OCI-LY1 (cell line): ENCODE measurements at regions not wholly inside any gene's neighbourhood (a gene's known extent, or its start where the extent isn't known, plus 50 kb on each side); places are given as distances from the start of the nearest gene placed in this dataset.

Experiments
- H2AFZ ChIP-seq: fragments of 200-600 bp; sonication (generic), shearing (Covaris generic); 2 replicates; pipeline ENCODE4 v1.6.0; 2014; ENCODE audit warnings: antibody characterized with exemption, mild to moderate bottlenecking, low read length
- H3F3A ChIP-seq: fragments of 200-600 bp; sonication (generic), shearing (Covaris generic); 2 replicates; pipeline ENCODE4 v1.6.0; 2014; ENCODE audit warnings: mild to moderate bottlenecking, antibody characterized with exemption, low read length, moderate library complexity; ENCODE audit not compliant: insufficient read depth
- H3K27ac ChIP-seq: fragments of 200-600 bp; sonication (generic); 2 replicates; pipeline ENCODE4 v1.5.1; 2014; ENCODE audit warnings: low read length, mixed run types, mild to moderate bottlenecking, low read depth; ENCODE audit not compliant: poor library complexity, severe bottlenecking
- H3K27me3 ChIP-seq: fragments of 200-600 bp; sonication (generic); 2 replicates; pipeline ENCODE4 v1.6.0; 2014; ENCODE audit warnings: antibody characterized with exemption, mild to moderate bottlenecking, low read length, moderate library complexity; ENCODE audit not compliant: insufficient read depth
- H3K36me3 ChIP-seq: fragments of 200-600 bp; sonication (generic); 2 replicates; pipeline ENCODE4 v1.6.1; 2014; ENCODE audit warnings: mild to moderate bottlenecking, antibody characterized with exemption, low read length, moderate library complexity, mixed read lengths; ENCODE audit not compliant: insufficient read depth
- H3K4me1 ChIP-seq: fragments of 200-600 bp; sonication (generic); 2 replicates; pipeline ENCODE4 v1.5.1; 2014; ENCODE audit warnings: mild to moderate bottlenecking, low read length, moderate library complexity; ENCODE audit not compliant: insufficient read depth, severe bottlenecking
- H3K4me2 ChIP-seq: fragments of 200-600 bp; sonication (generic), shearing (Covaris generic); 2 replicates; pipeline ENCODE4 v1.6.1; 2014; ENCODE audit warnings: low read length
- H3K4me3 ChIP-seq: fragments of 200-600 bp; sonication (generic); 2 replicates; pipeline ENCODE4 v1.5.1; 2014; ENCODE audit warnings: low read length, low read depth, mild to moderate bottlenecking, mixed read lengths; ENCODE audit not compliant: poor library complexity, severe bottlenecking
- H3K79me2 ChIP-seq: fragments of 200-600 bp; shearing (Covaris generic); 2 replicates; pipeline ENCODE4 v1.6.1; 2016; ENCODE audit warnings: mixed run types, low read length, mixed read lengths; ENCODE audit not compliant: insufficient read depth
- H3K9ac ChIP-seq: fragments of 200-600 bp; sonication (generic), shearing (Covaris generic); 2 replicates; pipeline ENCODE4 v1.6.1; 2014; ENCODE audit warnings: mild to moderate bottlenecking, low read length, mixed read lengths
- H3K9me2 ChIP-seq: fragments of 200-600 bp; sonication (generic), shearing (Covaris generic); 2 replicates; pipeline ENCODE4 v1.6.1; 2014; ENCODE audit warnings: low read depth, mild to moderate bottlenecking, low read length, mixed read lengths
- H3K9me3 ChIP-seq: fragments of 200-600 bp; shearing (Covaris generic); 2 replicates; pipeline ENCODE4 v1.6.1; 2014; ENCODE audit warnings: low read length, mixed read lengths
- H4K20me1 ChIP-seq: fragments of 200-600 bp; sonication (generic), shearing (Covaris generic); 2 replicates; pipeline ENCODE4 v1.6.0; 2016; ENCODE audit warnings: mild to moderate bottlenecking, low read length; ENCODE audit not compliant: insufficient read depth
- EZH2 ChIP-seq: fragments of 200-600 bp; sonication (generic), shearing (Covaris generic); IDR thresholded peaks from 2 replicates; pipeline ENCODE4 v1.8.0; 2017; ENCODE audit warnings: borderline replicate concordance, mixed run types, mild to moderate bottlenecking, antibody characterized with exemption, low read length, moderate library complexity, mixed read lengths
- TF ChIP-seq, protein P1 (sequence below): fragments of 200-600 bp; sonication (generic), shearing (Covaris generic); IDR thresholded peaks from 2 replicates; pipeline ENCODE4 v1.5.1; 2017; ENCODE audit warnings: mild to moderate bottlenecking, antibody characterized with exemption, low read length, moderate library complexity, mixed read lengths

DNA sequence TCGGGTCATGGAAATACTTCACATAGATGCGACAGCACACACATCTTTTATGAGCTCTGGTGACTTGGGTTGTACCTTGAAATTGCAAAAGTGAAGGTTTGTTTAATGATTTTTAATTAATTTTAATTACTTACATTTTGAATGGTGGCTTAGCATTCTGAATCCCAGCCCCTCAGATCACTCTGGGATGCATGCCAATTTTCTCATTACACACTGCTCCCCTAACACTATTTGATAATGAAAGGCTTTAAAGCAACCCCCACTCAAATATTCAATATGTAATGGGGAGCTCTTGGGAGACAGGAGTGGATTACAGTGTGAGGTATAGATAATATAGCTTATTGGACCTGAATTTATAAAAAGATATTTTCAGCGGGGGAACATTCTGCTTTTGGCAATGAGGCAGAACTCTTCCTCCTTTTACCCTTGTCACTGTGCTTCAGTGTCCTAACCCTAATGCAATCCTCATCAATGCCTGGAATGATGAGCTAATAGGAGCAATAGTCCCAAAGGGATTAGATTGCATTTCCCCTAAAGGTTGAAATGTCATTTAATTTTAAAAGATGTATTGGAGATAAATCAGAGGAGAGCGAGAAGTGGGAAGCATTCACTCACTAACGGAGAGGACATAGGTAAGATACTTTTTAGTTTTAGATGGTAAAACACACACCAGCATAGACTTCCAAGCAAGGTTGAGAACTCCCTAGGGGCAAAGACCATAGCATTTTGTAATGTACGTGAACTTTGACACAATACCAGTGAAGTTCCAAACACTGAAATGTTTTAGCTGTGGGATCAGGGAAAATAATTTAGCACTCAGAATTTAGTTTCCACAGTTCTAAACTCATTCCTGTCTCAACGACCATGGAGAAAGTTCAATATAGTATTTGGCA, 384.1 kb upstream of the PLXNA2 start:
- Histone ChIP-seq H3K9ac (no peak overlapping the region), H3K27ac (no peak overlapping the region), H4K20me1 (no peaks in the 10 kb centered on the region), H3K4me1 (no peaks in the 10 kb centered on the region), H3K4me3 (no peak overlapping the region), H3K4me2 (no peak overlapping the region), H3K9me3 (no peaks in the 10 kb centered on the region), H3K9me2 (no peaks in the 10 kb centered on the region), H2AFZ (no peak overlapping the region), H3K79me2 (no peaks in the 10 kb centered on the region), H3F3A (no peaks in the 10 kb centered on the region), H3K36me3 (no peaks in the 10 kb centered on the region), H3K27me3 (no peaks in the 10 kb centered on the region)
- TF ChIP-seq EZH2 = no peak
- TF ChIP-seq, protein P1, sequence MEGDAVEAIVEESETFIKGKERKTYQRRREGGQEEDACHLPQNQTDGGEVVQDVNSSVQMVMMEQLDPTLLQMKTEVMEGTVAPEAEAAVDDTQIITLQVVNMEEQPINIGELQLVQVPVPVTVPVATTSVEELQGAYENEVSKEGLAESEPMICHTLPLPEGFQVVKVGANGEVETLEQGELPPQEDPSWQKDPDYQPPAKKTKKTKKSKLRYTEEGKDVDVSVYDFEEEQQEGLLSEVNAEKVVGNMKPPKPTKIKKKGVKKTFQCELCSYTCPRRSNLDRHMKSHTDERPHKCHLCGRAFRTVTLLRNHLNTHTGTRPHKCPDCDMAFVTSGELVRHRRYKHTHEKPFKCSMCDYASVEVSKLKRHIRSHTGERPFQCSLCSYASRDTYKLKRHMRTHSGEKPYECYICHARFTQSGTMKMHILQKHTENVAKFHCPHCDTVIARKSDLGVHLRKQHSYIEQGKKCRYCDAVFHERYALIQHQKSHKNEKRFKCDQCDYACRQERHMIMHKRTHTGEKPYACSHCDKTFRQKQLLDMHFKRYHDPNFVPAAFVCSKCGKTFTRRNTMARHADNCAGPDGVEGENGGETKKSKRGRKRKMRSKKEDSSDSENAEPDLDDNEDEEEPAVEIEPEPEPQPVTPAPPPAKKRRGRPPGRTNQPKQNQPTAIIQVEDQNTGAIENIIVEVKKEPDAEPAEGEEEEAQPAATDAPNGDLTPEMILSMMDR = no peak

DNA sequence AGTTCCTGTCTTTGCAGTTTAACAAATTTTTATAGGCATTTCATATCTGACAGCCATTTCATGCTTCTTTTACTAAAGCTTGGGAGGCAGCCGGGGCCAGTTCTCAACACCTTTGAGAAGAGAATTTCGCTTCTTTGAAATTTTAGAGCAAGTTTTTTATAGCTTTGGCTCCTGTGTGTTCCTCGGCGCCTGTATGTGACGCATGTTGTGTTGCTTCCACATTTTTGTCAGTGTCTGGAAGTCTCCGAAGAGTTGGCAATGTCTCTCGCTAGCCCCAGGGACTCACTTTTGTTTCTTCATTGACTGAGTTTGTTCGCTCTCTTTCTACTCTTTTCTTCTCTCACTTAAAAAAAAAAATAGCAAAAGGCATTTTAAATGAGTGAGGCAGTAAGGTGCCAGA, 386.9 kb upstream of the PLXNA2 start:
- H3F3A ChIP-seq = no peaks in the 10 kb centered on the region
- H3K4me1 ChIP-seq = no peaks in the 10 kb centered on the region
- no peak overlapping the region for H3K4me3 ChIP-seq
- TF ChIP-seq, protein P1 = no peak
- no peak for TF ChIP-seq EZH2
- H3K4me2 ChIP-seq = no peak overlapping the region
- H3K9me3 ChIP-seq = no peaks in the 10 kb centered on the region
- no peak overlapping the region for H2AFZ ChIP-seq
- no peak overlapping the region for H3K9ac ChIP-seq
- no peak overlapping the region for H3K27ac ChIP-seq
- H4K20me1 ChIP-seq = no peaks in the 10 kb centered on the region
- H3K36me3 ChIP-seq = no peaks in the 10 kb centered on the region
- H3K79me2 ChIP-seq = no peaks in the 10 kb centered on the region
- no peaks in the 10 kb centered on the region for H3K9me2 ChIP-seq
- no peaks in the 10 kb centered on the region for H3K27me3 ChIP-seq

DNA sequence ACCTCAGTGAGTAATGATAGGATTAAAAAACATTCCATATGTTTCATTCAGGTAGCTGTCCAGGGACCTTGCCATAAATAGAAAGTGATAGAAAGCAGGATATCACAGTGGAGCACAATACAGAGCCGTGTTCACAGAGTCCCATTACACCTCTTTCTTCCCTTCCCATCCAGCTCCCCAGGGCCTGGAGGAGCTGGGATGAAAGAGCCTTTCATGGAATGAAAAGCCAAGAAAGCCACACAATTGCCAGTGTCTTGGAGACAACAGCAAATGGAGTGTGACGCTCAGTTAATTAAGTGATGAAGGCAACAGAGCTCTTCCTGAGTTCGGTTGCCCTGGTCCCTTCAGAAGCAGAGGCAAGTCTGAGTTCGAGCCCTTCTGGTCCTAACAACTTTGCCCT, 387.3 kb upstream of the PLXNA2 start:
- Histone ChIP-seq H4K20me1 (no peaks in the 10 kb centered on the region), H3K4me1 (no peaks in the 10 kb centered on the region), H3K9me2 (no peaks in the 10 kb centered on the region), H3K27ac (no peak overlapping the region), H2AFZ (no peak overlapping the region), H3K4me3 (no peak overlapping the region), H3K79me2 (no peaks in the 10 kb centered on the region), H3K27me3 (no peaks in the 10 kb centered on the region), H3K9me3 (no peaks in the 10 kb centered on the region), H3K36me3 (no peaks in the 10 kb centered on the region), H3K4me2 (no peak overlapping the region), H3K9ac (no peak overlapping the region), H3F3A (no peaks in the 10 kb centered on the region)
- TF ChIP-seq EZH2 = no peak
- TF ChIP-seq, protein P1 = no peak
